BE2C (cell line): ENCODE measurements at regions not wholly inside any gene's neighbourhood (a gene's known extent, or its start where the extent isn't known, plus 50 kb on each side); places are given as distances from the start of the nearest gene placed in this dataset.

Experiments used
- DNase-seq: peaks from one replicate; pipeline ENCODE4 v3.0.0-alpha.2; 2020
- H3K27me3 ChIP-seq: fragments of 250-450 bp; sonication (Bioruptor Pico); 2 replicates; pipeline ENCODE4 v1.5.1; 2020; ENCODE audit warnings: mild to moderate bottlenecking
- H3K36me3 ChIP-seq: fragments of 250-450 bp; sonication (Bioruptor Pico); 2 replicates; pipeline ENCODE4 v1.5.1; 2020; ENCODE audit warnings: mild to moderate bottlenecking
- H3K4me1 ChIP-seq: fragments of 250-450 bp; sonication (Bioruptor Pico); 2 replicates; pipeline ENCODE4 v1.5.1; 2020
- H3K4me3 ChIP-seq: 2 replicates; pipeline ENCODE4 v1.5.1; 2011; ENCODE audit warnings: low read depth, low read length
- H3K9me3 ChIP-seq: fragments of 250-450 bp; sonication (Bioruptor Pico); 2 replicates; pipeline ENCODE4 v1.5.1; 2020
- CTCF ChIP-seq: IDR thresholded peaks from 2 replicates; pipeline ENCODE4 v1.5.1; 2012; ENCODE audit warnings: mild to moderate bottlenecking, low read depth, low read length

- Histone ChIP-seq H3K36me3 (no peaks in the 10 kb centered on the region), H3K4me3 (peak overlapping the region; percentile 28), H3K27me3 (no peaks in the 10 kb centered on the region), H3K9me3 (no peaks in the 10 kb centered on the region), H3K4me1 (peaks cover 8% of the 10 kb centered on the region)
- TF ChIP-seq CTCF: no peak
- DNase-seq: peak; percentile 61
Observed at GRCh38 chr9:134230092-134230941, 66.0 kb upstream of the RNU6ATAC start.

GRCh38 chr9:134230942-134231325 lies 66.6 kb upstream of the RNU6ATAC start:
- Histone ChIP-seq H3K4me3 (peak overlapping the region; percentile 28), H3K9me3 (no peaks in the 10 kb centered on the region), H3K4me1 (peaks cover 8% of the 10 kb centered on the region), H3K27me3 (no peaks in the 10 kb centered on the region), H3K36me3 (no peaks in the 10 kb centered on the region)
- DNase-seq: no peak
- no peak for TF ChIP-seq CTCF

GRCh38 chr9:134231330-134231745 lies 67.0 kb upstream of the RNU6ATAC start:
- peak; percentile 34 for DNase-seq

DNA sequence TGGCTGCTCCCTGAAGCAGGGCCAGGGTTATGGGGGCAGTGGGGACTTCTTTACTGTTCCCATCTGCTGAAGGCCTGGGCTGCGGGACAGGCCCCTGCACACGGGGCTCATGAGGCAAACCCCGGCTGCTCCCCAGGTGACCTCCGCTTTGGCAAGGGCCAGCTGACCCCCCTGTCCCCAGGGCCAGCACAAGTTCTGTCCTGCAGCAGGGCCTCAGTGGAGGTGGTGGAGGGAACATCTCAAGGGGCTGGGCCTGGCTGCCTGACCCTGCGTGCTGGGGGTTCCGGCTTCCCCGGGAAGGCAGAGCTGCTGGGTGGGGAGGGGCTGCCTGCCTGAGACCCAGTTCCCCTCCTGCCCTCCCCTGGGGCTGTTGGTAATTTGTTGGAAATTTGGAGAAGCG lies 67.4 kb upstream of the RNU6ATAC start:
- Histone ChIP-seq H3K9me3 (no peaks in the 10 kb centered on the region), H3K4me1 (peaks cover 8% of the 10 kb centered on the region), H3K27me3 (no peaks in the 10 kb centered on the region), H3K4me3 (no peak overlapping the region), H3K36me3 (no peaks in the 10 kb centered on the region)
- DNase-seq: no peak
- no peak for TF ChIP-seq CTCF

More at GRCh38 chr9:134231330-134231745, 67.0 kb upstream of the RNU6ATAC start:
- H3K4me3 ChIP-seq: peak overlapping the region; percentile 28; the same call in 1 of the 2 replicates
- no peaks in the 10 kb centered on the region for H3K36me3 ChIP-seq
- peaks cover 8% of the 10 kb centered on the region for H3K4me1 ChIP-seq
- no peak for TF ChIP-seq CTCF
- no peaks in the 10 kb centered on the region for H3K27me3 ChIP-seq
- no peaks in the 10 kb centered on the region for H3K9me3 ChIP-seq

- Histone ChIP-seq H3K36me3 (no peaks in the 10 kb centered on the region), H3K4me1 (peaks cover 8% of the 10 kb centered on the region), H3K4me3 (no peak overlapping the region), H3K9me3 (no peaks in the 10 kb centered on the region), H3K27me3 (no peaks in the 10 kb centered on the region)
- no peak for DNase-seq
- no peak for TF ChIP-seq CTCF
Observed at GRCh38 chr9:134233022-134233421, 68.7 kb upstream of the RNU6ATAC start.

DNA sequence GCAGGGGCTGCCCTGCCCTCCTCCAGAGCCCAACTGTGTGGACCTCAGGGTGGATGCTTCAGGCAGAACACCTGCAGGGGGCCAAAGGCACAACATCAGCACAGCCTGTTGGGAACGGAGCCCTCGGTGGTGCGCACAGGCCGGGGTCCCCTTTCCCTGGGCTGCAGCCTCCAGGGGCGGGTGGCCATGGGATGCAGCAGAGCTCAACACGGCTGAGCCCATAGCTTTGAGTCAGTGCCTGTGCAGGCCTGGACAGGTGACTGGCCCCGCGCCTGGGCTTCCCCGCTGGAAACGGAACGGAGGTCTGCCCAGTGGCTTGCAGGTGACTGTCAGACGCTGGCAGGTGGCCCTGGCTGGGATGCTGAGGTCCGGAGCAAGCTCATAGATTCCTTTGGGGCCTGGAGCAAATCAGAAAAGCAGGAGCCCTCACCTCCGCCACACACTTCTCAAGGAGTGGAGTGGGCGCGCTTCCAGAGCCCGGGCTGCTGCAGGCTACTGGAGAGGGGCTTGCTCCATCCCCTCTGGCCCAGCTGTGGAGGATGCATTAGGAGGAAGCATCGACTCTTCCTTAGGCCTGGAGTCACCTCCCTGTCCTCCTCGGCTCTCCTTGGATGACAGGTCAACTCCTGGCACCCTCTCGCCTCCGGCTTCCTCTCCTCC lies 69.8 kb upstream of the RNU6ATAC start:
- no peak for DNase-seq
- Histone ChIP-seq H3K36me3 (no peaks in the 10 kb centered on the region), H3K9me3 (no peaks in the 10 kb centered on the region), H3K27me3 (no peaks in the 10 kb centered on the region), H3K4me1 (peaks cover 8% of the 10 kb centered on the region), H3K4me3 (no peak overlapping the region)
- no peak for TF ChIP-seq CTCF
